ENCODE measurements at regions not wholly inside any gene's neighbourhood (a gene's known extent, or its start where the extent isn't known, plus 50 kb on each side); places are given as distances from the start of the nearest gene placed in this dataset.

- no peak for DNase-seq
Observed at GRCh38 chr2:75792996-75793395, 82.3 kb upstream of the GCFC2 start.

- DNase-seq, result no peak
Observed at GRCh38 chr2:75792146-75792545, 81.4 kb upstream of the GCFC2 start.

- no peak for DNase-seq
Observed at GRCh38 chr2:75790814-75791467, 80.2 kb upstream of the GCFC2 start.

GRCh38 chr2:75790121-75790813, 79.6 kb upstream of the GCFC2 start:
- peak in 1 of 3 experiments; percentile 43 for DNase-seq

- no peak for DNase-seq
Observed at GRCh38 chr2:75788902-75789301, 78.2 kb upstream of the GCFC2 start.

GRCh38 chr2:75788154-75788553, 77.4 kb upstream of the GCFC2 start:
- DNase-seq, result peak in 1 of 3 experiments; percentile 48

- peak; percentile 30 to 79 (median 43) for DNase-seq
Observed at GRCh38 chr2:75787532-75788132, 76.9 kb upstream of the GCFC2 start.

- DNase-seq, result no peak
Observed at GRCh38 chr2:75775311-75775823, 64.7 kb upstream of the GCFC2 start.

GRCh38 chr2:75772908-75773630, 62.4 kb upstream of the GCFC2 start:
- DNase-seq, result peak in 1 of 3 experiments; percentile 57

GRCh38 chr2:75765798-75766197, 55.1 kb upstream of the GCFC2 start:
- DNase-seq, result no peak

GRCh38 chr2:75764611-75765010, 53.9 kb upstream of the GCFC2 start:
- DNase-seq, result no peak

All from NCI-H1417 (cell line).